DMS153 (cell line): ENCODE measurements at regions not wholly inside any gene's neighbourhood (a gene's known extent, or its start where the extent isn't known, plus 50 kb on each side); places are given as distances from the start of the nearest gene placed in this dataset.
"Not testable (repeated sequence)": the region's sequence is repeated elsewhere in the genome, so short reads cannot be mapped to it uniquely, and the experiment has no call there.

Experiments used
- DNase-seq: peaks from one replicate; lab custom pipeline; 2025; lab: John Stamatoyannopoulos, UW

- DNase-seq = peak; percentile 69
Measured at GRCh38 chr12:33825986-33826602, 196.2 kb upstream of the ALG10 start.

DNA sequence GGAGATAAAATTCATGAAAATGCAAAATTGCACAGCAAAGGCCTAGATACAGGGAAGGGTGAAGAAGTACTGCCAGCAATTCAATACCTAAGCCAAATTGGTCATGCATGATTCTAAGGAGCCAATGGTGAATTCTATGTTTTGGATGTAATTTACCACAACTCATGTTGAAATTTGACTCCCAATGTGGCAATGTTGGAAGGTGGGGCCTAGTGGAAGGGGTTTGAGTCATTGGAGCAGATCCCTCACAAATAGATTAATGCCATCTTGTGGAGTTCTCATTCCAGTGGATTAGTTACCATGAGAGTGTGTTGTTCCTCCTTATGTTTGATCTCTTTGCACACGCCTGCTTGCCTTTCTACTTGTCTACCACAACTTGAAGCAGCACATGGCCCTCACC is 194.0 kb upstream of the ALG10 start:
- DNase-seq = peak; percentile 17

- DNase-seq = no peak
Measured at GRCh38 chr12:33830070-33830469, 192.2 kb upstream of the ALG10 start.

- no peak for DNase-seq
Measured at GRCh38 chr12:33832900-33833299, 189.4 kb upstream of the ALG10 start.

GRCh38 chr12:33834672-33835071 is 187.6 kb upstream of the ALG10 start:
- DNase-seq = no peak

DNA sequence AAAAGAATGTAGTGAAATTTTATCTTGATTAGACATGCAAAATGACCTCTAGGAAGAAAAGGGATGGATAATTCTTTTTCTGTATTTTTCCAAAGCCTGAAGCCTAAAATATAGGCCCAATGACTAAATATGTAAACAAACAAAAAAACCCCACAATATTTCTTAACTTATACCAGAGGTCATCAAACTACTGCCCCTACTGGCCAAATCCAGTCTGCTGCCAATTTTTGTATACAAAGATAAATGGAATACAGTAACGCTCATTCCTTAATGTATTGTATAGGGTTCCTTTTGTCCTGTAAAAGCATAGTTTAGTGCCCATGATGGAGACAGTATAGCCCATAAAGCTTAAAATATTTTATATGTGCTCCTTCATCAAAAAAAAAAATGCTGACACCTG is 145.7 kb upstream of the ALG10 start:
- DNase-seq = no peak

DNA sequence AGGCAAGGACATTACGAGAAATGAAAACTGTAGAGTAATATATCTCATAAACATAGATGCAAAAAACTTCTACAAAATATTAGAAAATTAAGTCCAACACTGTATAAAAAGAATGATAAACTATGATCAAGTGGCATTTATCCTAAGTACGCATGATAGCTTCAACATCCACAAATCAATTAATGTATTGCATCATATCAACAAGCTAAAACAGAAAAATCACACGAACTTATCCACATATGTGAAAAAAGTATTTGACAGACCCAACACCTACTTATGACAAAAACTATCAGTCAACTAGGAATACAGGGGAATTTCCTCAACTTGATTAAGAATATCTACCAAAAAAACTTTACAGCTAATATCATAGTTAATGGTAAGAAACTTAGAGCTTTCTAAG is 129.9 kb upstream of the ALG10 start:
- DNase-seq = no peak

DNA sequence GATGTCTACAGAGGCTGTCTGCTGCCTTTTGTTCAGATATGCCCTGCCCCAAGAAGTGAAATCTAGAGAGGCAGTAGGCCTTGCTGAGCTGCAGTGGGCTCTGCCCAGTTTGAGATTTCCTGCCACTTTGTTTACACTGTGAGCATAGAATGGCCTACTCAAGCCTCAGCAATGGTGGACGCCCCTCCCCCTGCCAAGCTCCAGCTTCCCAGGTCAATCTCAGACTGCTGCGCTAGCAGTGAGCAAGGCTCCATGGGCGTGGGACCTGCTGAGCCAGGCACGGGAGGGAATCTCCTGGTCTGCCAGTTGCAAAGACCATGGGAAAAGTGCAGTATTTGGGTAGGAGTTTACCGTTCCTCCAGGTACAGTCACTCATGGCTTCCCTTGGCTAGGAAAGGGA is 101.8 kb upstream of the ALG10 start:
- not testable (repeated sequence) for DNase-seq

DNA sequence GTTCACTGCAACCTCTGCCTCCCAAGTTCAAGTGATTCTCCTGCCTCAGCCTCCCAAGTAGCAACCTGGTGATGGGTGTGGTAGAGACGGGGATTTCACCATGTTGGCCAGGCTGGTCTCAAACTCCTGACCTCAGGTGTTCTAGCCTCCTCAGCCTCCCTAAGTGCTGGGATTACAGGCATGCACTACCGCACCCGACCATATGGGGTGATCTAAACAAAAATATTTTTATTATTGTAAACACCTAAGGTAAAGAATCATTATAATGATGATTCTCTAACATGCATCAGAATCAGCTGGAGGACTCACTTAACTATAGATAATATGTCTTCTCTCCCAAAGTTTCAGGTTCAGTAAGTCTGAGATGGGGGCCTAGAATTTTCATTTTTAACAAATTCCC is 96.2 kb upstream of the ALG10 start:
- no peak for DNase-seq

DNA sequence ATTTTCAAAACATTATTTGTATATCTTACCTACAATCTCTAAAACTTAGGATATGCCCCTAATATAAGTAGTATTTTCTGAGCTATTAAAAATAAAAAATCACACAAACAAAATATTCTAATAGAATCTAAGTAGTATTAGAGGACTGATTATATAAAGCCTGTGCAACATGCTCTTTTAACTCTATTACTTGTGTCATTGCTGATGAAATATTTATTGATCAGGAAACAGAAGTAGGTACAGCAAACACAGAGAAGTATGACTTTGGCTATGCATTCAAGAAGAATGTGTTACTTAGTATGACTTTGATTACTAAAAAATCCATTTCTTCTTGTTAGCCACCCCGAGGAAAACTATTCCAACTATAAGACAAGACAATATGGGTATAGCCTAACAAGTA is 84.6 kb upstream of the ALG10 start:
- DNase-seq = not testable (repeated sequence)

- DNase-seq = no peak
Measured at GRCh38 chr12:33942172-33942571, 80.1 kb upstream of the ALG10 start.

GRCh38 chr12:33944703-33945437 is 77.4 kb upstream of the ALG10 start:
- no peak for DNase-seq

DNA sequence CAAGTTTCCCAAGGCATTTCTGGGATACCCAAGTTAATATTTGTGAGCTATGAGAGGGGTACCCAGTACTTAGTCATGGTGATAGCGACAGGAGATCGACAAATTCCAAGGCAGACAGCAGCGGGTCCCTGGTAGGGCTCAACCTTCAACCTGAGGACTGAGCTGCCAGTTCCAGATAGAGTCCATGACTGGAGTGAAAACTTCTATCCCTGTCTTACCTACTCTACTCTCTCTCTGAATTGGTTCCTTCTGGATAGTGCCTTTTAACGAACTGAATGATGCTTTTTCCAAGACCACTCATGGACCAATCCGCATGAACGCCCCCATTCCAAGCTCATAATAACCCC is 76.9 kb upstream of the ALG10 start:
- DNase-seq = no peak

DNA sequence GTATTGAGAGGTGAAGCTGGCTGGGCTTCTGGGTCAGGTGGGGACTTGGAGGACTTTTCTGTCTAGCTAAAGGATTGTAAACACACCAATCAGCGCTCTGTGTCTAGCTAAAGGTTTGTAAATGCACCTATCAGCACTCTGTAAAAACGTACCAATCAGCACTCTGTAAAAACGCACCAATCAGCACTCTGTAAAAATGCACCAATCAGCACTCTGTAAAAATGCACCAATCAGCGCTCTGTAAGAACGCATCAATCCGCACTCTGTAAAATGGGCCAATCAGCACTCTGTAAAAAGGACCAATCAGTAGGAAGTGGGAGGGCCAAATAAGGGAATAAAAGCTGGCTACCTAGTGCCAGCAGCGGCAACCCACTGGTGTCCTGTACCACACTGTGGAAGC is 56.1 kb upstream of the ALG10 start:
- not testable (repeated sequence) for DNase-seq

- no peak for DNase-seq
Measured at GRCh38 chr12:33967760-33968159, 54.5 kb upstream of the ALG10 start.
